DMS114 treated with DMSO at 0.1 percent for 48 hours (cell line): ENCODE measurements at regions not wholly inside any gene's neighbourhood (a gene's known extent, or its start where the extent isn't known, plus 50 kb on each side); places are given as distances from the start of the nearest gene placed in this dataset.
A peak's percentile ranks its signal among the peaks of the same experiment; 100 is the strongest.

Source experiments
- DNase-seq: peaks from one replicate; lab custom pipeline; 2025; ENCODE audit not compliant: unreplicated experiment; lab: John Stamatoyannopoulos, UW

- DNase-seq: no peak
Observed at GRCh38 chr2:198712485-198712884, 745.3 kb downstream of the SATB2 start.

- no peak for DNase-seq
Observed at GRCh38 chr2:198711484-198711883, 746.3 kb downstream of the SATB2 start.

- DNase-seq: no peak
Observed at GRCh38 chr2:198710562-198710961, 747.2 kb downstream of the SATB2 start.

- no peak for DNase-seq
Observed at GRCh38 chr2:198706476-198707082, 751.2 kb downstream of the SATB2 start.

GRCh38 chr2:198703281-198703680, 754.5 kb downstream of the SATB2 start:
- no peak for DNase-seq

- no peak for DNase-seq
Observed at GRCh38 chr2:198702796-198703195, 754.9 kb downstream of the SATB2 start.

GRCh38 chr2:198701481-198701880, 756.3 kb downstream of the SATB2 start:
- DNase-seq: no peak

GRCh38 chr2:198700319-198700718, 757.4 kb downstream of the SATB2 start:
- DNase-seq: no peak

- DNase-seq: no peak
Observed at GRCh38 chr2:198698230-198698629, 759.5 kb downstream of the SATB2 start.

- DNase-seq: no peak
Observed at GRCh38 chr2:198697794-198698193, 759.9 kb downstream of the SATB2 start.

- no peak for DNase-seq
Observed at GRCh38 chr2:198697218-198697617, 760.5 kb downstream of the SATB2 start.

- no peak for DNase-seq
Observed at GRCh38 chr2:198695879-198696278, 761.9 kb downstream of the SATB2 start.

GRCh38 chr2:198692907-198693510, 764.7 kb downstream of the SATB2 start:
- DNase-seq: no peak

- no peak for DNase-seq
Observed at GRCh38 chr2:198691236-198691635, 766.5 kb downstream of the SATB2 start.

- no peak for DNase-seq
Observed at GRCh38 chr2:198664321-198664720, 793.4 kb downstream of the SATB2 start.

GRCh38 chr2:198662905-198663304, 794.8 kb downstream of the SATB2 start:
- no peak for DNase-seq

- no peak for DNase-seq
Observed at GRCh38 chr2:198660501-198660900, 797.2 kb downstream of the SATB2 start.

- no peak for DNase-seq
Observed at GRCh38 chr2:198659096-198659870, 798.5 kb downstream of the SATB2 start.

GRCh38 chr2:198657512-198658121, 800.1 kb downstream of the SATB2 start:
- peak; percentile 14 for DNase-seq

GRCh38 chr2:198656869-198657268, 800.9 kb downstream of the SATB2 start:
- DNase-seq: no peak

GRCh38 chr2:198654646-198655045, 803.1 kb downstream of the SATB2 start:
- no peak for DNase-seq

- DNase-seq: no peak
Observed at GRCh38 chr2:198653311-198653710, 804.4 kb downstream of the SATB2 start.
